ENCODE measurements at regions not wholly inside any gene's neighbourhood (a gene's known extent, or its start where the extent isn't known, plus 50 kb on each side); places are given as distances from the start of the nearest gene placed in this dataset.

GRCh38 chr4:128456171-128456570 is 168.6 kb upstream of the PGRMC2 start:
- H3K4me3 ChIP-seq (ENCODE audit: control insufficient read depth, low read depth, low read length), result no peak overlapping the region
- TF ChIP-seq, protein P1, sequence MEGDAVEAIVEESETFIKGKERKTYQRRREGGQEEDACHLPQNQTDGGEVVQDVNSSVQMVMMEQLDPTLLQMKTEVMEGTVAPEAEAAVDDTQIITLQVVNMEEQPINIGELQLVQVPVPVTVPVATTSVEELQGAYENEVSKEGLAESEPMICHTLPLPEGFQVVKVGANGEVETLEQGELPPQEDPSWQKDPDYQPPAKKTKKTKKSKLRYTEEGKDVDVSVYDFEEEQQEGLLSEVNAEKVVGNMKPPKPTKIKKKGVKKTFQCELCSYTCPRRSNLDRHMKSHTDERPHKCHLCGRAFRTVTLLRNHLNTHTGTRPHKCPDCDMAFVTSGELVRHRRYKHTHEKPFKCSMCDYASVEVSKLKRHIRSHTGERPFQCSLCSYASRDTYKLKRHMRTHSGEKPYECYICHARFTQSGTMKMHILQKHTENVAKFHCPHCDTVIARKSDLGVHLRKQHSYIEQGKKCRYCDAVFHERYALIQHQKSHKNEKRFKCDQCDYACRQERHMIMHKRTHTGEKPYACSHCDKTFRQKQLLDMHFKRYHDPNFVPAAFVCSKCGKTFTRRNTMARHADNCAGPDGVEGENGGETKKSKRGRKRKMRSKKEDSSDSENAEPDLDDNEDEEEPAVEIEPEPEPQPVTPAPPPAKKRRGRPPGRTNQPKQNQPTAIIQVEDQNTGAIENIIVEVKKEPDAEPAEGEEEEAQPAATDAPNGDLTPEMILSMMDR (IDR thresholded peaks at IDR 0.05; ENCODE audit: control insufficient read depth, insufficient read depth, low read depth, low read length, missing control alignments), result no peak
- no peak for DNase-seq (ENCODE audit: low read depth)

DNA sequence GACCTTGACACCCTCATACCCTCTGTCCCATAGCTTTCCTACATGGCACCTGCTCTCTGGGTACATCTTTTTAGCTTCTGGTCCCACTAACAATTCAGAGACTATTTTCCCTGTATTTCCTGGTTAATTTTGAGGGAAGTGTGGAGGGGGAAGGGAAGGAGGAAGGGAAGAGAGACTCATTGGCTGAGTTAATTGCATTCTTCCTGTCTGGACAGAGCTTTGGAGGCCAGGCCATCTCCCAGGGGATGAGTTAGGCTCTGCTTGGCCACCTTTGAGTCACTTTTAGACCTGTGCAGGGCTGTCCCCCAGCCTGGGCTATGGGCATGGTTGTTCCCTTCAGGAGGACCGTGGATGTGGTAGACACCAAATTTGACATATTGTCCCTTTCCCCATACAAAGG is 167.9 kb upstream of the PGRMC2 start:
- TF ChIP-seq, protein P1 (IDR thresholded peaks at IDR 0.05; ENCODE audit: control insufficient read depth, insufficient read depth, low read depth, low read length, missing control alignments), result no peak
- H3K4me3 ChIP-seq (ENCODE audit: control insufficient read depth, low read depth, low read length), result no peak overlapping the region
- no peak for DNase-seq (ENCODE audit: low read depth)

GRCh38 chr4:128454881-128455280 is 167.3 kb upstream of the PGRMC2 start:
- H3K4me3 ChIP-seq (ENCODE audit: control insufficient read depth, low read depth, low read length), result no peak overlapping the region
- no peak for DNase-seq (ENCODE audit: low read depth)
- TF ChIP-seq, protein P1 (IDR thresholded peaks at IDR 0.05; ENCODE audit: control insufficient read depth, insufficient read depth, low read depth, low read length, missing control alignments), result no peak

DNA sequence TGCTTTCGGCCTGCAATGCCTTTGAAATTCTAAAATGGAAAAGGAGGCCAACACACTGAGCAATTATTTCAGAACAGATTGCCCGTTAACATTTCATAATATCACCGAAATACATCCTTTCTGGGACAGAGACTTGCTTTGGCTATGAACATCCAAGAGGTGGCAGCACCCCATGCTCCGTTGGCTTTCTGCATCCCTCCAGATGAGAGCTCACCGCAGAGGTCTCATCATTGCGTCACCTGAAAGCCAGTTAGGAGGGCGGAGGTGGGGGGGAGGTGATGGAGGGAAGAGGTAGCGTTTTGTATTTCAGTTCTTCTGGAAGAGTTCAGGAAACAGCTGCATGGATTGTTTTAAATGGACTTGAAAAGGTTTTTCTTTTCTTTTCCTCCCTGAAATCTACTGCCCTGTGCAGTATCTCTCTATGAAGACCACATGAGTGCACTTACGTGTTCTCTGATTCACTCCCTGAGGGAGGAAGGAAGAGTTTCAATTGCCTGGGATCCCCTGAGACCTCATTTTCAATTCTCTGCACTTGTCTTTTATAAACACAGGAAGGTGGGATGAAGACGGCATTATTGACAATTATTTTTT is 166.8 kb upstream of the PGRMC2 start:
- TF ChIP-seq, protein P1 (IDR thresholded peaks at IDR 0.05; ENCODE audit: control insufficient read depth, insufficient read depth, low read depth, low read length, missing control alignments), result peak; percentile 87
- H3K4me3 ChIP-seq (ENCODE audit: control insufficient read depth, low read depth, low read length), result no peak overlapping the region
- DNase-seq (ENCODE audit: low read depth), result peak; percentile 78

- TF ChIP-seq, protein P1 (IDR thresholded peaks at IDR 0.05; ENCODE audit: control insufficient read depth, insufficient read depth, low read depth, low read length, missing control alignments), result no peak
- no peak for DNase-seq (ENCODE audit: low read depth)
- H3K4me3 ChIP-seq (ENCODE audit: control insufficient read depth, low read depth, low read length), result no peak overlapping the region
Measured at GRCh38 chr4:128452415-128452814, 164.8 kb upstream of the PGRMC2 start.

GRCh38 chr4:128451270-128451905 is 163.8 kb upstream of the PGRMC2 start:
- H3K4me3 ChIP-seq (ENCODE audit: control insufficient read depth, low read depth, low read length), result no peak overlapping the region
- TF ChIP-seq, protein P1 (IDR thresholded peaks at IDR 0.05; ENCODE audit: control insufficient read depth, insufficient read depth, low read depth, low read length, missing control alignments), result no peak
- no peak for DNase-seq (ENCODE audit: low read depth)

Data from AG09309 (cell line).